Activated CD8-positive, alpha-beta T cell treated with anti-CD3 and anti-CD28 coated beads for 36 hours (primary cell): ENCODE measurements at regions not wholly inside any gene's neighbourhood (a gene's known extent, or its start where the extent isn't known, plus 50 kb on each side); places are given as distances from the start of the nearest gene placed in this dataset.

Experiments used
- ATAC-seq: fragments of 200-7000 bp; cut with Tn5 transposase; one replicate; pipeline ENCODE4 v1.10.0; 2021; ENCODE audit warnings: mild to moderate bottlenecking, moderate library complexity
- CTCF ChIA-PET: fragments of 350-600 bp; sonication (Branson Sonifier 250); formaldehyde crosslinking; loops from one replicate; lab custom pipeline; 2021; ENCODE audit warnings: antibody characterized with exemption; lab: Charles Lee
- POLR2A ChIA-PET: fragments of 350-600 bp; sonication (Branson Sonifier 250); formaldehyde crosslinking; loops from one replicate; lab custom pipeline; 2021; ENCODE audit warnings: antibody characterized with exemption; lab: Charles Lee
- DNase-seq: peaks from one replicate; pipeline ENCODE4 v3.0.0-alpha.2; 2020
- H3K27ac Mint-ChIP-seq: one replicate; pipeline ENCODE4 v1.8.0; 2021; ENCODE audit warnings: mild to moderate bottlenecking, mixed read lengths
- H3K27me3 Mint-ChIP-seq: one replicate; pipeline ENCODE4 v1.8.0; 2021; ENCODE audit warnings: mixed read lengths
- H3K36me3 Mint-ChIP-seq: one replicate; pipeline ENCODE4 v1.8.0; 2021; ENCODE audit warnings: low read depth, mixed read lengths
- H3K4me1 Mint-ChIP-seq: one replicate; pipeline ENCODE4 v1.8.0; 2021; ENCODE audit warnings: low read depth, mixed read lengths
- H3K4me3 Mint-ChIP-seq: one replicate; pipeline ENCODE4 v1.8.0; 2021; ENCODE audit warnings: mild to moderate bottlenecking, moderate library complexity, mixed read lengths
- H3K9me3 Mint-ChIP-seq: one replicate; pipeline ENCODE4 v1.8.0; 2021; ENCODE audit warnings: mixed read lengths
- CTCF ChIP-seq: fragments of 200-600 bp; IDR thresholded peaks from one replicate; pipeline ENCODE4 v1.8.0; 2022; ENCODE audit warnings: antibody characterized with exemption, mild to moderate bottlenecking
- intact Hi-C: fragments of 100-400 bp; cut with micrococcal nuclease; formaldehyde crosslinking; loops from one replicate; pipeline ENCODE4 v1.10.0; 2022

- Mint-ChIP-seq H3K4me1 (no peaks in the 10 kb centered on the region), H3K27ac (no peak overlapping the region), H3K9me3 (peaks cover 2% of the 10 kb centered on the region), H3K27me3 (peaks cover 2% of the 10 kb centered on the region), H3K4me3 (no peak overlapping the region), H3K36me3 (no peaks in the 10 kb centered on the region)
- no peak for TF ChIP-seq CTCF
- no peak for ATAC-seq
- CTCF ChIA-PET: no interaction called here
- no peak for DNase-seq
- intact Hi-C loops: no loop called here
- POLR2A ChIA-PET: no interaction called here
Measured at GRCh38 chr5:90193185-90193822, 216.3 kb downstream of the CETN3 start.

DNA sequence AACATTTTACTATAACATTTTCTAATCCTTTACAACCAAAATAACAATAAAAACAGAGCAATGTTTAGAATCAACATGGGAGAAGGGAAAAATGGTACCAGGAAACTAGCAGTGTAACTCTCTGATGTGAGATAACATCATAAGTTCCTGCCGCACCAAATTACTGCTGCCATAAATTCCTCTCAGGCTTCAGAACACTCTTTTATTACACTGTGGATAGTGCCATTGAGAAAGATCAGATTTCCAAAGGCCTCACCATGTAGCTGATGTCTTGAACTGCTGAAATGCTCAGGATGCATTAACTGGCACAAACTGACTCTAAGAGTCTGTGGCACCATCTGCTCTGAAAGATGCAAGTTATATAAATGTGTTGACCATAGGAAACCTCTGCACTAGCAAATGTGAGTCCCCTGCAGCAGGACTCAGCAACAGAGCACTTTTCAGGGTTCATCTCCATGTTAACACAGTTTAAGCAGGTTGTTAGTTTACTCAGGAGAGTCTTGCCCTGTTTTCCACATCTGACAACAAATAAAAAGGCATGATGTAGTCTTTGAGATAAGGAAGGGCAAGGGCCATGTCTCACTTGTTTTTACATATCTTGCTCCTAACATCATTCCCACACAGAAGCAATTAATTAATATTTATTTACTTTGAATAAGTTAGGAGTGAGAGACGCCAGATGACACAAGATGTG is 218.1 kb downstream of the CETN3 start:
- intact Hi-C loops: no loop called here
- CTCF ChIA-PET: no interaction called here
- POLR2A ChIA-PET: no interaction called here
- DNase-seq: no peak
- H3K4me1 Mint-ChIP-seq: no peaks in the 10 kb centered on the region
- no peak overlapping the region for H3K4me3 Mint-ChIP-seq
- H3K36me3 Mint-ChIP-seq: no peaks in the 10 kb centered on the region
- no peak for TF ChIP-seq CTCF
- no peak for ATAC-seq
- peaks cover 2% of the 10 kb centered on the region for H3K9me3 Mint-ChIP-seq
- H3K27ac Mint-ChIP-seq: no peak overlapping the region
- peaks cover 2% of the 10 kb centered on the region for H3K27me3 Mint-ChIP-seq

DNA sequence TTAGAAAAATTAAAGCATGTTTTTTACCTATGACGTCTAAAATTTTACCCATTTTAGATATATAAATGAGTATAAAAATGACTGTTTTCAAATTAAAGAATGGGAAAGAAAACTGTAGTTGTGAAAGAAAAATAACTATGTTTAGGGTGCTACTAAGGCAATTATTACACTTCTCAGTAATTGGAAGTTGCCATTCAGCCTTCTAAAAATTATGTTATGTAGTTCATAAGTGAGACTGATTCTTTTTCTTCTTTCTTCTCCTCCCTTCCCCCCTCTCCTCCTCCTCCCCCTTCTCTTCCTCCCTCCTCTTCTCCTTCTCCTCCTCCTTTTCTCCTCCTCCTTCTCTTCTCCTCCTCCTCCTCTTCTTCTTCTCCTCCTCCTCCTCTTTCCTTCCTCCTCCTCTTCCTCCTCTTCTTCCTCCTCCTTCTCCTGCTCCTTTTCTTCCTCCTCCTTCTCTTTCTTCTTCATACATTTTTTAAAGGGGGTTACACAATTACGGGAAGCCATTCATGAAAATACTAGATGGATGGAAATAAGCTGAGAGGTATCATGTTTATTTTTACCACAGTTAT is 223.6 kb downstream of the CETN3 start:
- DNase-seq (no peak), ATAC-seq (no peak)
- H3K27me3 Mint-ChIP-seq: peaks cover 2% of the 10 kb centered on the region
- ChIA-PET POLR2A (no interaction called here), CTCF (no interaction called here)
- intact Hi-C loops: no loop called here
- no peaks in the 10 kb centered on the region for H3K36me3 Mint-ChIP-seq
- no peak for TF ChIP-seq CTCF
- peaks cover 2% of the 10 kb centered on the region for H3K9me3 Mint-ChIP-seq
- H3K4me3 Mint-ChIP-seq: no peak overlapping the region
- no peak overlapping the region for H3K27ac Mint-ChIP-seq
- no peaks in the 10 kb centered on the region for H3K4me1 Mint-ChIP-seq

GRCh38 chr5:90184764-90185163 is 224.8 kb downstream of the CETN3 start:
- H3K36me3 Mint-ChIP-seq: no peaks in the 10 kb centered on the region
- intact Hi-C loops: no loop called here
- H3K9me3 Mint-ChIP-seq: peaks cover 2% of the 10 kb centered on the region
- peaks cover 2% of the 10 kb centered on the region for H3K27me3 Mint-ChIP-seq
- H3K4me3 Mint-ChIP-seq: no peak overlapping the region
- ChIA-PET CTCF (no interaction called here), POLR2A (no interaction called here)
- H3K27ac Mint-ChIP-seq: no peak overlapping the region
- ATAC-seq: no peak
- TF ChIP-seq CTCF: no peak
- no peaks in the 10 kb centered on the region for H3K4me1 Mint-ChIP-seq
- DNase-seq: no peak

GRCh38 chr5:90182726-90183125 is 226.8 kb downstream of the CETN3 start:
- ATAC-seq (no peak), DNase-seq (no peak)
- TF ChIP-seq CTCF: no peak
- intact Hi-C loops: no loop called here
- Mint-ChIP-seq H3K4me1 (no peaks in the 10 kb centered on the region), H3K27me3 (no peaks in the 10 kb centered on the region), H3K9me3 (no peaks in the 10 kb centered on the region), H3K27ac (no peak overlapping the region), H3K4me3 (no peak overlapping the region), H3K36me3 (no peaks in the 10 kb centered on the region)
- CTCF ChIA-PET: no interaction called here
- POLR2A ChIA-PET: no interaction called here
